Eye (tissue), 1 donor: ENCODE measurements at regions not wholly inside any gene's neighbourhood (a gene's known extent, or its start where the extent isn't known, plus 50 kb on each side); places are given as distances from the start of the nearest gene placed in this dataset.
"Not testable (repeated sequence)": the region's sequence is repeated elsewhere in the genome, so short reads cannot be mapped to it uniquely, and the experiment has no call there.

Experiments used
- DNase-seq: peaks from one replicate; pipeline ENCODE4 v3.0.0-alpha.2; 2015

DNA sequence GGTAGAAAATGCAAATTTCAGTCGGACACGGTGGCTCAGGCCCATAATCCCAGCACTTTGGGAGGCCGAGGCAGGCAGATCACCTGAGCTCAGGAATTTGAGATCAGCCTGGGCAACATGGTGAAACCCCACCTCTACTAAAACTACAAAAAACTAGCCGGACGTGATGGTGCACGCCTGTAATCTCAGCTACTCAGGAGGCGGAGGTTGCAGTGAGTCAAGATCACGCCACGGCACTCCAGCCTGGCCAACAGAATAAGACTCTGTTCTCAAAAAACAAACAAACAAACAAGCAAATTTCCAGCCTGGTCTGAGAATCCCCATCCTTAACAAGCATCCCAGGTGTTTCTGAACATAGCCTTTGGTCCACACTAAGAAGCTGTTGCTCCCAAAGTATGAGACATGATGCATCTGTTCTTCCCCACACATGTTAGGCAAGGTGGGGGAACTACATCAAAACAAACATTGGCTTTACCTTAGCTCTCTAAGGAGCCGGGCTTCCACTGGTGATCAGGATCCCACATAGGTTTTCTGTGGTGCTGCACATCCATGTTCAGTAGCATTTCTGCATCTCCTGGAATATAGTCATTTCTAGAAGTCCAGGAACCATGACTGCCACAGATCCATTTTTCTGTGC lies 92.5 kb upstream of the DMRT1 start:
- DNase-seq = no peak

DNA sequence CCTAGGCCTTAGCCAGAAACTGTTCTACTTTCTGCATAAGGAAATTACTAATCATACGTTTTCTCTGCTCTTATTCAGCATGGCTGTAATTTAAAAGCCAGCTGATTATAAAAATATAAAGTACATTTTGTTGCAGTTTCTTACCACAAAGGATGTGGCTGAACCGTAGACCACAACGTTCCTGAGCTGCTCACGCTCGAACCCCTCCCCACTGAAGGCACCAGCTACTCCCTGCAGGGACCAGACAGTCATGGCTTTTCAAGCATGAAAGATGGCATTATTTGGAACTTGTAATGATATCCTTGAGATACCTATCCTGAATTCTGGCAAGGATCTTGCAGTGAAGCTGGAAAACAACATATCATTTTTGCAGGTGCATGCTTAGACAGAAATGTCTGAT lies 91.8 kb upstream of the DMRT1 start:
- no peak for DNase-seq

DNA sequence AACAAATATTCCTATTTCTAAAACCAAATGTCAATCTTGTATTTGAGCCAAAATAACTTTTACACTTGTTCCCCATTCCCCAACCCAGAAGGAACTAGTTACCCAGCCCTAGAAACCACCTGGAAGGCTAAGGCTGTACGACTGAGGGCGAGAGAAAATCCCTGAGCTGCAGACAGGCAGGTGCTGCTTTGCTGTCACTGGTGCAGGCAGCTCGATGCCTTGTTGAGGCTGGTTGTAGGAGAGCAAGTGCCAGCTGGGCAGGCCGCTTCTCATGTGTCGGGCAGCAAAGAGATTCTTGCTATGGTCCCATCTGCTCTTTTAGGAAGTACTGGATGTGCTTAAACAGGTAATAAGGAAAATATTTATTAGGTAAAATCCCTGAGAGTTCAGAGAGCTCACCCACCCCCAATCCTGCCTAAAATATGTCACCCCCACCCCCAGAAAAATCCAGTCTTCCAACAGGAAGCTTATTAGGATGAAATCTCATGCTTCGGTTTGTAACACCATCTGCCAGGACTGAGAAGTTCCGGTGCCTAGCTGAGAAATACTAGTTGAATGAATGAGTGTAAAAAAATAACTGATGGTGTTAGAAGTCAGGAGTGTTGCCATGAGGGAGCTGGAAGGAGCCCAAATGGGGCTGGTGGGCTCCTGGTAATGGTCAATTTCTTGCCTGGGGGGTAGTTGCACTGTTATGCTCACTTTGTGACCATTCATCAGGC lies 91.1 kb upstream of the DMRT1 start:
- no peak for DNase-seq

DNA sequence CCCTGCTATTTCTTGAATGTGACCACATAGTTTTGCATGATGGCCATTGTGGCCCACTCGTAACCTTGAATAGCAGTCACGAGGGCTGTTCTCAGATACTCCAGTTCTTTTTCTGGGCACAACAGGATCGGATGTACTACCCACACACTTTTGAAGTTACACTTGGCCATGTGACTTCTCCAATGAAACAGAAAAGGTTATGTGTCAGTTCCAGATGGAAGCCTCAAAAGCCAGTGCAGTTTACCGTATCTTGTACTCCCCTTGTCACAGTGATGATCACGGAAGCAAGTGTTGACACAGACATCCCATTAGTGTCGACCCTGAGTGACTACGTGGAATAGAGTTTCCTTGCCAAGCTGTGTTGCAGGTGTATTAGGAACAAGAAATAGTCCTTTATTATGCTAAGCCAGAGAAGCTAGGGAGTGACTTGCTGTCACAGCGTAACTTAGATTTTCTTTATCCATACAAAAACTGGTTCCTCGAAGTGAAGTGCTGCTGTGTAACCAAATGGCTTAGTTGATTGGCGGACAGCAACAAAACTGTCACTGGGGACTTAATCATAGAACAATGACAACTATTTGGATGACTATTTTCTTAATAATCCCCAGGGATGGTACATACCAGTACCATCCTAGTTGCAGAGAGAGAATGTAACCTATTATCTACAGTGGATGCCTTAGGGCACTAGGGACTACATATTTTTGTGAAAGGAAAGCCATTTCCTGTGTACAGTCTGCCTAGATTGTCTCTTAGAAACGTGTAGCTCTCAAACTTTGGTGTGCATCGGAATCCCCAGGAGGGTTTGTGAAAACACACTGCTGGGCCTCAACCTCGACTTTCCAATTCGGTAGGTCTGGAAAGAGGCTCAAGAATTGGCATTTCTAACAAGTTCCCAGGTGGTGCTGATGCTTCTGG lies 90.1 kb upstream of the DMRT1 start:
- no peak for DNase-seq

DNA sequence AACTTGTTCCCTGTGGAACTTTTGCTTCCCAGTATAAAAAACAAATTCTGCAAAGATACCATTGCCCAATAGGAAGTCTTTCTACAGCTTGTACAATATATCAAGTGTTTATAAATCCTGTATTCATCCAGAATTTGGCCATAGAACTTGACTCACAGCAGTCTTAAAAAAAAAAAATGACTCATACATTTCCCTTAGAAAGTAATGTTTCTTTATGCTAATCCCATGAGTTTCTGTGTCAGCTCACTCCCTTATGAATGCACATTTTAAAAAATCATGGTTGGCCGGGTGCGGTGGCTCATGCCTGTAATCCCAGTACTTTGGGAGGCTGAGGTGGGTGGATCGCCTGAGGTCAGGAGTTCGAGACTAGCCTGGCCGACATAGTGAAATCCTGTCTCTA lies 89.3 kb upstream of the DMRT1 start:
- no peak for DNase-seq

DNA sequence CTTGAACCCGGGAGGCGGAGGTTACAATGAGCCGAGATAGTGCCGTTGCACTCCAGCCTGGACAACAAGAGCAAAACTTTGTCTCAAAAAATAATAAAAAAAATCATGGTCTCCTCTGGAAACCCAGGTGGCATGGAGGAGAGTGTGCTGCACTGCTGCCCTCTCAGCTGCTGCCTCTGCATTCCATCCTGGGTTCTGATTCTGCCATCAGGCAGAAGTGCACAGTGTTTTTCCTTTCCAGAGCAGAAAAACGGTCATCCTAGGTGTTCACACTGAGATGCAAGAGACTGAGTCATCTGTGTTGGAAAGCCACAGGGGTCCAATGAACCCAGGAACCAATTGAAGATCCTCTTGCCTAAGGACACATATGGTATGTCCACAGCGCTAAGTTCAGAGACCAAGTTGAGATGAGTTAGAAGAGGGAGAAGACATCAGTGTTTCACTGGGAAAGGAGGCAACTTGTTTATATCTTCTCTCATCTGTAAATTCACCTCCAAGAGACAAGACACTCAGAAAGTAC lies 88.8 kb upstream of the DMRT1 start:
- no peak for DNase-seq

DNA sequence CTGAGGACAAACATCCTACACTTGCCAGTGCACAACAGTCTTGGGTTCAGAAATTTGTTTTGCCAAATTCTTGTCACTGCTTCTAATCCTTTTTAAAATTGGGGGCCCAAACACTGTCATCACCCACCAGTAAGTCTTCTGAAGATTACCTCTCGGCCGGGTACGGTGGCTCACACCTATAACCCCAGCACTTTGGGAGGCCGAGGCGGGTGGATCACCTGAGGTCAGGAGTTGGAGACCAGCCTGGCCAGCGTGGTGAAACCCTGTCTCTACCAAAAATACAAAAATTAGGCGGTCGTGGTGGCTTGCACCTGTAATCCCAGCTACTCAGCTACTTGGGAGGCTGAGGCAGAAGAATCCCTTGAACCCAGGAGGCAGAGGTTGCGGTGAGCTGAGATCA lies 87.8 kb upstream of the DMRT1 start:
- DNase-seq = not testable (repeated sequence)

DNA sequence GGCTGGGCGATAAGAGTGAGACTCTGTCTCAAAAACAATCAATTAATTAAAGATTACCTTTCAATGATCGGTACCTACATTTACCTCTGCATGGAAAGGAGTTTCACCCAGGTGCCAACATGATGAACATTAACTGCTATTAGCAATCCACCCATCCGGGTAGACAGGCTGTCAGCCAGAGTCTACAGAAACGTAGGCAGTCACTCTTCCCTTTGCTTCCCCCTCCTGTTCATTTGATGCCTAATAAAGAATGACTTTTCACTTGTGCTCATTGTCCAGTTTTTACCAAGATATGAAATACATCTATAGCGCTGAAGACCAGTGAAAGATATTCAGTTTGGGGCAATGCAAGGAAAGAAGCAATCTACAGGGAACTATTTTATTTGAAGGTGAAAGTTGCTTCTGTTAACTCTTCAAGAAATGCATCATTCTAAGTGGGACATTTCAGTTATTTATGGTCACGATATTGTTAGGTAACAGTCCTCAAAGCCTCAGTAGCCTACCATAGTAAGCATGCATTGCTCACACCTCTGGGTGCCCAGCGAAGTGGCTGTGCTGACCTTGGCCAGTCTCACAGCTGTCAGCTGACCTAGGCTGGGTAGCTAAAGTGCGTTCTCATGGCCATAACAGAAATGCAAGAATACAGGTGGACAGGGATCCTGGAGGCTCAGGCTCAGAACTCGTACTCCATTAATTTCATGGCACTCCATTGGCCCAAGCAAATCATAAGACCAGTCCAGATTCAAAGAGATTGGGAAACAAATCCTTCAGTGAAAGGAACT lies 87.2 kb upstream of the DMRT1 start:
- DNase-seq = no peak

DNA sequence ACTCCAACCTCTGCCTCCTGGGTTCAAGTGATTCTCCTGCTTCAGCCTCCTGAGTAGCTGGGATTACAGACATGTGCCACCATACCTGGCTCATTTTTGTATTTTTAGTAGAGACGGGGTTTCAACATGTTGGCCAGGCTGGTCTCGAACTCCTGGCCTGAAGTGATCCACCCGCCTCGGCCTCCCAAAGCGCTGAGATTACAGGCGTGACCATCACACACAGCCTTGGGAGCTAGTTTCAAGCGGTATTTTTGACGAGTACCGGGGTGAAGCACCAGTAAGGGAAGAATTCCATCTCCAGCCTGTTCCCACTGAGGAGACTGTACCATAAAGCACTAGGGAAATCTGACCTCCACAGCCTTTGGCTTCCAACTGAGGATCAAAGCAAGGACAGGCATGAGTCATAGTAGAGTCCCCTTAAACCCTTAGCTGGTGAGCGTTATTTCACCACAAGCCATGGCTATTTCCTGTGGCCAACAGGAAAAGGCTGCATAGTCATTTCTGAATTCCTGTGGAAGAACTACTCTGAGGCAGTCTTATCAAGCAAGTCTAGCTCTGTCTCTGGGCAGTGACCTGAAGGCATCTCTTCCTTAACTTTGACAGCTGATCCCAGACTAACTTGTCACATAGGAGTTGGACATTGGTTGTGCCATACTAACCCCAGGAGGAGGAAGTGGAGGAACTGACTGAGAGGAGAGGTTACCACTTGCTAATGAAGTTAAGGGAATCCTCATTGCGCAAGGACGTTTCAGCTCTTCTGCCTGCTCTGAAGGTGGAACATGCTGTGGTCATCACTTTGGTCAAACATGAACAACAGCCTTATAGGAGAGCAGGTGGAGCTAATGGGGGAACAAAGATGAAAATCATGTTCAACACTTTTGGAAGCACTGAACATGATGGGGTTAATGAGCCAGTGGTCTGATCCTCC lies 85.8 kb upstream of the DMRT1 start:
- peak; percentile 12 for DNase-seq

DNA sequence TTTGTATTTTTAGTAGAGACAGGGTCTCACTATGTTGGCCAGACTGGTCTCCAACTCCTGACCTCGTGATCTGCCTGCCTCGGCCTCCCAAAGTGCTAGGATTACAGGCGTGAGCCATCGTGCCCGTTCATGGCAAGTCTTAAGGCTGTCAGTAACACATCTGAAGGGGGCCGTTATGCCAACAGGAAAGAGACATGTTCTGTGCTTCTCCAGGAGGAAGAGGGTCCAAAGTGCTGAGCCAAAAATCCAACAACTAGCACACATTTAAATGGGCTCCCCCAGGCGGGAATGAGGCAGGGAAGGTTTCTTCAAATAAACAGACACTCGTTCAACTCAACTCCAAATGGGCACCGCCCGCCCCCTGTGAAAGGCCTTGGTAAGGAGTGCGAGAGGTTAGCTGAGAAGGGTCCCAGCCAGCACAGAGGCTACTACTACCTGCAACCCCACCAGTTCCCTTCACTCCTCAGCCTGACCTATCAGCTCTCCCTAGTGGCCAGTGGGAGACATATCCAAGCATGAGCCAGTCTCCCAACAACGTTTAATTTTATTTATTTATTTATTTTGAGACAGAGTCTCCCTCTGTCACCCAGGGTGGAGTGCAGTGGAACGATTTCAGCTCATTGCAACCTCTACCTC lies 84.1 kb upstream of the DMRT1 start:
- DNase-seq = no peak

DNA sequence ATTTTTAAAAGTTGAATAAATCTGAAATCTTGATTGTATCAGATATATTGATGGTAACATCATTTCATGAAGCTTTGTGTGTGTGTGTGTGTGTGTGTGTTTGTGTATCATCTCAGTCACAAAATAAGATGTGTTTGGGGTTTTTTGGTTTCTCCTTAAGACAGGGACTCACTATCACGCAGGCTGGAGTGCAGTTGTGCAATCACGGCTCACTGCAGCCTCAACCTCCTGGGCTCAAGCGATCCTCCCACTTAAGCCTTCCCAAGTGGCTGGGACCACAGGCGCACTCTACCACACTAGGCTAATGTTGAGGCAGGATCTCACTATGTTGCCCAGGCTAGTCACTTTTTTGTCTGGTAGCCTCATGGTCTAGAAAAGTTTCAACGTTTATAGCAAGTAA lies 83.4 kb upstream of the DMRT1 start:
- DNase-seq = no peak

DNA sequence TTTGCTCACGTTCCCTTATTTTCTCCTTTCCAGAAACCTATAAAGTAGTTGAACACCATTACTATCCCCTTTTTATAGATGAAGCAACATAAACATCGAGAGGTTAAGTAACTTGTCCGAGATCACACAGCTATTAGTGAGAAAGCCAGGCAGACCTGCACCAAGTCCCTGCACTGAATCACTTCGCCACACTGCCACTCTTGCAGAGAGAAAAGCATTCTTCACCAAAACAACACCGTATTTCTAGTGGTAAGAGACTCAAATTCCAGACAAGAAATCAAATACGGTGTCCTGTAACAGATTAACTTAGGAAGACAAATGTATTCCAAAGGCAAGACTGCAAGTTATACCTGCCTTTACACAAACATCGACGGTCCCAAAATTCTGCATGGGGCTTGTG lies 82.0 kb upstream of the DMRT1 start:
- DNase-seq = no peak

DNA sequence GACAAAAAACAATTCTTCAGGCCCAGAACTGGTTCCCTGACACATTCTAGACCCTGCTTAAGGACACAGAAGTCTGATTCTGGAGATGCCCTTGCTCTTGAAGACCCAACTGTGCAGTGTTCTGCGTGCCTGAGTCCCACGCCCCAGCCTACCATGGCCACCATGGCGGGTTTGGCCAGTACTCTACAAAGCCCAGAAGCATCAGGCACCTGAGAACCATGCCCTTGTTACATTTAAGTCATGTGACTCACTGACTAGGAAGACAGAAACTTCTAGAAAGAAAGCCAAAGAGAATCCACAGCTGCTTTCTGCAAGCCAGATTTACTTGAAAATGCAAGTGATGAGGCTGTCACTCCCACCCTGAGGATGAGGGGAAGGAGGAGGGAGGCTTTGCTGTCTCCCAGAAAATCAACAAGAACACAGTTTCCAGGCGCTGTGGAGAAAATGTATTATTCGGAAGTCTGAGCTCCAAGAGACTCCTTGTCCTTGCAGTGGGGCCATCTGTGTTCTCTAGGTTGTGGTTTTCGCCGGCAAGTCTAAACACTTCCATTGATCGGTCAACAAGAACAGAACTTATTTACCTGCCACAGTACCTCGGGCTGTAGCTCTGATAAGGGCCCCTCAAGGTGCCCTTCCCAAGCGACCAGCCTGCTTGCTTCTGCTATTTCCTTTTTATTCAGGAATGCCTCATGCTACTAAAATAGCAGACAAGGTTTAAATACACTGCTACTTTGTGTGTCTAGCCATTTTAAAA lies 81.3 kb upstream of the DMRT1 start:
- no peak for DNase-seq

DNA sequence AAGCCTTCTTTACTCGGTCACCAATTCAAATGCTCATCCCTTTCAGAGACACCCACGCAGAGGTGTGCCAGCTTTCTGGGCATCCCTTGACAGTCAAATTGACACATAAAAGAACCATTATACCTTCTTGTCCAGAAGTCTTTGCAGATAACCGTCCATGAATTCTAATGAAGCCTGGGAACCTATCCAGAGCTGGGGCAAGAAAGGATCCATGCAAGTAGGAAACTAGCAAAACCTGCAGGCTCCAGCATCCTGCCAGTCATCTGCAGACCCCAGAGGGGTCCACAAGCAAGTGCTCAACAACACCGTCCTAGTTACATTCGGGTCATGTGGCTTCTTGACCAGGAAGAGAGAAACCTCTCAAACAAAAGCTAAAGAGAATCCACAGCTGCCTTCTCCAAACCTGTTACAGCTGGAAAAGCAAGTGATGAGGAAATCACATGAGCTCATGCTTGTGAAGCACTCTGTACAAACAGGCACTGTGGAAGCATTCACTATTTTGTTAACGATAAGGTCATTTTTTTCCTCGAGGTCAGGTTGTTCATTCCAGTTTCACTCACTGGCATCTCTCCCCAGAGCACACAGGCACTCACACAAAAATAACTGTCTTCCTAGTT lies 80.2 kb upstream of the DMRT1 start:
- no peak for DNase-seq

DNA sequence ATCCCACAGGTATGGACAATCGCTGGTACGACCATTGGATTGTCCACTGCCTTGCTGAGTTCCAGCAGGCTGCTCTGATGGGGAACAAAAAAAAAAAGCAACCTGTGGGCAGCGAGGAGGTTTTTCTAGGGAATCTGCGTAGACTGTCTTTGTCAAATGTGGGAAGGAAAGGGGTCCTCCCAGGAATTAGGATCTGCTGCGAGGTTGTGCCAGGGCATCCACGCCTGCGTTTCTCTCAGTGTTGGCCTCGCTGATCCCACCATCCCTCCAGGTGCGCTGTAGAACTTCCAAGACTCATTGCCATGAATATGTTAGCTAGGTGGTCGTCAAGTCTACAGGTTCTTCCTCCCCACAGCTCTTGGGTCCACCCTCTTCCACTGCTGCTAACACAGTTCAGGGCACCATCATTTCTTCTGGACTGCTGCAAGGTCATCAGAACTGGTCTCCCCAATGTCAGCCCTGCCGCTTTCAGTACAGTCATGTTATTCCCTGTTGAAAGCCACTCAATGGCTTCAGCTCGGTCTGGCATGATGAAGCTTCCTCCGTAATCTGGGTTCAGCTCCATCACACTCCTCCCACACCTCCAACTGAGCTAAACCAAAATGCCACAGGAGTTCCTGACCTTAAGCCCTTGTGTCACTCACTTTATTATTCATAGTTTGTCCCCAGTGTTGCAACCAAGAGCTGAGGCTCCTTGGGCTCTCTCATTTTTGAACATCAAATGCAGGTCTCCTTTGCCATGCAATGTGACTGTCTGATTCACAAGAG lies 79.5 kb upstream of the DMRT1 start:
- DNase-seq = no peak

DNA sequence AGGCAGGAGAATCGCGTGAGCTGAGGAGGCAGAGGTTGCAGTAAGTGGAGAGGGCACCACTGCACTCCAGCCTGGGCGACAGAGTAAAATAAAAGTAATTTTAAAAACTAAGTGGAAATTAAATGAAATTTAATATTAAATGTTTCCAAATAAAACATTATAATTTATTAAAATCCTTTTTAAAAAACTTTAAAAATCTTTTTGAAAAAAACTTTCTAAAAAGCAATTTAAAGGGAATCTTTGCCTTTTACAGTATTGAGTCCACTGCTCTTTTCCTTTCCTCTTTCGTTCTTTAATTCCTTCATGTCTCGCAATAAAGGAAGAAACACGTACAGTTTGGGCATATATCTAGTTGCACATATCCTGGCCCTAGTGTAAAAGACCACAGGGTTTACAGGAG lies 77.8 kb upstream of the DMRT1 start:
- no peak for DNase-seq

DNA sequence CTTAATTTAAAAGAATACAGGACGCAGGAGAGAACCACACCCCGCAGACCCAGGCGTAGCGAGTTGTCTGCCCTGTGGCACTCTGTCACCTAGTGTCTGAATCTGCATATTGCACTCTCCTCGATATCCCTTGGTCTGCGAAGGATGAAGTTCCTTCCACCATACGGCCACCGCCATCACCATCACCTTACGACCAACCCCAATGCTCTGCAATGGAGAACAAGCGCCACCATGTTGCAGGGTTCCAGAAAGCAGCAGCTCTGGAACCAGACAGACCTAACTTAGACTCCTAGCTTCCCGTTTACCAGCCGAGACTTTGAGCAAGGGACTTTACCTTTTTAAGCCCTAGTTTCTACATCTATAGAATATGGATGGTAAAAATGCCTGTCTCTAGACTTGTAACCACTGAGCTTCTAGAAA lies 77.4 kb upstream of the DMRT1 start:
- peak; percentile 34 for DNase-seq

DNA sequence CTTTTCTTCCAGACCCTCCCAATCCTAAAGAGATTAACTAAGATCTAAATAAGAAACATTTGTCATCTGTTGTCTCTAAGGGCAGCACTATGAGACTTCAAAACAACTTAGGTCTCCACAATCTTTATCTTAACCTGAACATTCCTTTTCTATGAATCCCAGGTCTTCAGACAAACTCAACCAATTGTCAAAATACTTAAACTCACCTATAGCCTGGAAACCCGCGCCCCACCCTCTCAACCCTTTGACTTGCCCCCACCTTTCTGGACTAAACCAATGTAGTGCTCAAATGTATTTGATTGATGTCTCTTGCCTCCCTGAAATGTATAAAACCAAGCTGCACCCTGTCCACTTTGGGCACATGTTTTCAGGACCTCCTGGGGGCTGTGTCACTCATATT lies 76.5 kb upstream of the DMRT1 start:
- no peak for DNase-seq

DNA sequence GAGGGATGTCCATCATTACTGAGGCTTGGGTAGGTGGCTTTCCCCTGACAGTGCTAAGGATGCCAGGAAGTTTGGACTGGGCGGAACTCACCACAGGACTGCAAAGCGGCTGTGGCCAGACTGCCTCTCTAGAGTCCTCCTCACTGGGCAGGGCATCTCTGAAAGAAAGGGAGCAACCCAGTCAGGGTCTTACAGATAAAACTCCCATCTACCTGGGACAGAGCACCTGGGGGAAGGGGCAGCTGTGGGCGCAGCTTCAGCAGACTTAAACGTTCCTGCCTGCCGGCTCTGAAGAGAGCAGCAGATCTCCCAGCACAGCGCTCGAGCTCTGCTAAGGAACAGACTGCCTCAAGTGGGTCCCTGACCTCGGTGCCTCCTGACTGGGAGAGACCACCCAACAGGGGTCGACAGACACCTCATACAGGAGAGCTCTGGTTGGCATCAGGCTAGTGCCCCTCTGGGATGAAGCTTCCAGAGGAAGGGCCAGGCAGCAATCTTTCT lies 74.4 kb upstream of the DMRT1 start:
- DNase-seq = not testable (repeated sequence)
